RPMI8226 (cell line): ENCODE measurements at regions not wholly inside any gene's neighbourhood (a gene's known extent, or its start where the extent isn't known, plus 50 kb on each side); places are given as distances from the start of the nearest gene placed in this dataset.
"Not testable (repeated sequence)": the region's sequence is repeated elsewhere in the genome, so short reads cannot be mapped to it uniquely, and the experiment has no call there.

Source experiments
- DNase-seq: peaks from one replicate; pipeline ENCODE4 v3.0.0-alpha.2; 2015

DNA sequence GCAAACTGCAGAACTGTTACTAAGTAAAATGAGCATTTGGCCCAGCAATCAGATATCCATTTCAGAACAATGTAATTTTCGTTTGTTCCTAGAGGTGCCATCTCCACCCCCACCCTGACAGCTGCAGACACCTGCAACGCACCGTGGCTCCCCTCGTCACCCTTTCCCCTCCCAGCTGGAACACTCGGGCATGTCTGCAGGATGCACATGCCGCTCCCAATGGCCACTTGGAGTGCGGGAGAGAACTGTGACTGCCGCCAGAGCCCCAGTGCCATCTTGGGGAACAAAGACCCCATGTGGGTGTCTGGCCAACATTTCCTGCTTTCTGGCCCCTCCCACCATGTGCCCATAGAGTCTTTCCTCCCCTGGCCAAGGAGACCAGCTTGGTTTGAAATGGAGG, 436.2 kb downstream of the PCDH10 start:
- no peak for DNase-seq

DNA sequence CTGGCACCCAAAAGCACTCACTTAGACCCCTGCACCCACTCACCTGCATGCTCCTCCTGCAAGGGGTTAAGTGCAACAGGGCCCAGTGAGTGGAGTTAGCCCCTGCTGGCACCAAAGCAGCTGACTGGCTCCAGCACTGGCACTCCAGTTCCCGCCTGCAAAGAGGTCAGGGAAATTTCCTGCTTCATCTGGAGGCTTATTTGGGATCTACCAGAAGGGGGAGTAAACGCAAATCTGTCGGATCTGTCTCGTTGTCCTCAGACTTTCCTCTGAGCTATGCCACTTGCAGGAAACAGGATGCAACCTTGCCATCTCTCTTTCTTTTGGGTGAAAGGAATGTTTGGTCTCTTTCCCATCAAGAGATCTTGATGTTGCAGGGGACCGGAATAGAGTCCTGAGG, 435.6 kb downstream of the PCDH10 start:
- DNase-seq, result no peak

DNA sequence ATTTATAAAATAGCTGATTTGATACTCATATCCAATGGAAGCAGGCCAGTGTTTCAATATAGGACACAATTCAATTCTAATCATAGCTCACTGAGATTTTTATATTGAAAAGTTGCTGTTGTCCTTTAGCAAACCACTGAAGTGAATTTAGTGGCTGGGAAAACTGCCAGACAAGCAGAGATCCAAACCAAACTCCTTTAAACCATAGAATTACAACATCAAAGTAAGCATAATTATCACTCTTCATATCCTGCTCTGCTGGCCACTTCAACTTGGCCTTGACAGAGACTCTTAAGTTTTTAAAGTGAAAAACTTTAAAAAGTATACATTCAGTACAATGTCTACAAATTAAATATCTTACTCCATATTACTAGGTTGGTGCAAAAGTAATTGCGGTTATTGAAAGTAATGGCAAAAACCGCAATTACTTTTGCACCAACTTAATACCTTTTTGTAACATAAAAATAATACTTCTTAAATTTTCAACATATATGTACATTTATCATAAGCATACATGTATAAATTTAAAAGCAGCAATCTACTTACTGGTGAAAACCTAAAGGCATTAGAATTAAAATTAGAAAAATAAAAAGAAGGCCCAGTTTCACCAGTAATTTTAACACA, 433.0 kb downstream of the PCDH10 start:
- no peak for DNase-seq

DNA sequence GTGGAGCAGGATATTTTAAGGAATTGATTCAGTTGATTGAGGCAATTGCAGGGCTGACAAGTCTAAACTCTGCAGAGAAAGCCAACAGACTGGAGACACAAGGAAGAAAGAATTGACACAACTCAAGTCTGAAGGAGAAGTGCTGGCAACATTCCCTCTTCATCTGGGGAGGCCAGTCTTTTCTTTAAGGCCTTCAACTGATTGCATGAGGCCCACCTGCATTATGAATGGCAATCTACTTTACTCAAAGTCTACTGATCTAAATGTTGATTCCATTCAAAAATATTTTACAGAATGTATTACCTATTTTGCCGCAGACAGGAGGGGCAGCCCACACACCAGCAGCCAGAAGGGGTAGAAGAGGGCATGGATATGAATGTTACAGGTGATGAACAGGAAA, 425.2 kb downstream of the PCDH10 start:
- DNase-seq, result no peak

DNA sequence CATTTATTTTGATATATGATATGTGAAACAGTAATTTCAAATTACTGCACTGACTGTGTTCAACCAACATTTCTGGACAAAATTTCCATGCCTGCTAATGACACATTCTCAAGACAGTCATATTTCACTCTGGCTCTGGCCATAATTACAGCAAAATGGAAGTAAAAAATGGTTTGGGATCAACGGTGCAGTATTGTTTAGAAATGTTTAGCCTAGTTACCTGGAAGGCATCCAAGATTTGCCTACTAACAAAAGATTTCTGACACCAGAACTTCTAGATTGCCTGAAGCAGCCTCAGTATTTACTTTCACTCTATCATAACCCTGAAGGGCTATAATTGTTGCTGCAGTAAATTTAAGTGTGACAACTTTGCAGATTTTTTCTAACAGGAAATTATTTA, 416.3 kb downstream of the PCDH10 start:
- no peak for DNase-seq

DNA sequence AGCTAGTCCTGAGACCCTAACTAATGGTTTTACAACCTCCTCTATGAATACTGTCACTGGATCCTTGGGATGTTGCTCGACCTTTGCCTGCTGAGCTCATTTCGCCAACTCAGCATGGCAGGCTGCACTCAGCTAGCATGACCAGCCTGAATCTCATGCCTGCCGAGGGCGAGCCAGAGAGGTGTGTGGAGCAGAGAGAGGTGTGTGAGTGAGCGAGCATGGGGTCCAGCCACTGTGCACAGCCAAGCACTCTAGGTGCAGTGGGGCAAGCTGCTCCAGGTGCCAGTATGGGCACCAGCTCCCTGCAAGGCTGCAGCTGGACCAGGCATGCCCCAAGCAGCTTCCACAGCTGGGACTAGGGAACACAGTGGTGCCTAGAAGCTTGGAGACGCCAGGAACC, 410.9 kb downstream of the PCDH10 start:
- DNase-seq, result peak; percentile 7

DNA sequence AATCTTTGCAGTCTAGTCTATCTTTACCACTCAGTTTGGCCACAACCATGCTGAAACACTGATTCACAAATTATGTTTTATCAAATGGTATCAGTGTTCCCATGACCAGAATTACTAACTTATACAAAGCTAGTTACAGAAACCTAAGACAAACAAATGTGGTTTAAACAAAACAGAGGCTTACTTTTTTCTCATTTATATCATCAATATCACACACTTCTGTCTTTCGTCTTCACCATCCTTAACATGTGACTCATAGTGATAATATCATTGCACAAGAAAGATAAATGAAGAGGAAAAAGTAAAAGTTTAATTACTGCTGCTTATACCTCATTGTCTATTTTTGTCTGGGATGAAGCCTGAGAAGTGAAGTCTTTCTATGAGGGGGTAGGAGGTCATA, 406.6 kb downstream of the PCDH10 start:
- DNase-seq, result no peak

DNA sequence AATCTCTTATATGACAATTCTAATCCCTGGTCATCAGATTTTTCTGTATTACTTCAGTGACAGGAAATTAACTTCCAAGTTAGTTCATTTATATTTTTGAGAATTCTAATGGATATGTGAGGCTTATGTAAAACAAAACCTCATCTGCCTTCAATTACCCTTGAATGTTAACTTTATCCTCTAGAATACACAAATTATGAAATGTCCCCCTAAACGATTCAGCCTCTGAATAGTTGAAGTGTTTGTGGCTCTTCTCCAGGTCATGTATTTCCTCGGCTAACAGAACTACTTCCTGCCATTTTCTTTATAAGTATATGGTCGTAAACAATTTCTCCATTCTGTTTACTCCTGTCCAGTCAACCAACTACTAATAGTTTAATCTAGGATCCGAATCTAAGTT, 401.3 kb downstream of the PCDH10 start:
- DNase-seq, result no peak

DNA sequence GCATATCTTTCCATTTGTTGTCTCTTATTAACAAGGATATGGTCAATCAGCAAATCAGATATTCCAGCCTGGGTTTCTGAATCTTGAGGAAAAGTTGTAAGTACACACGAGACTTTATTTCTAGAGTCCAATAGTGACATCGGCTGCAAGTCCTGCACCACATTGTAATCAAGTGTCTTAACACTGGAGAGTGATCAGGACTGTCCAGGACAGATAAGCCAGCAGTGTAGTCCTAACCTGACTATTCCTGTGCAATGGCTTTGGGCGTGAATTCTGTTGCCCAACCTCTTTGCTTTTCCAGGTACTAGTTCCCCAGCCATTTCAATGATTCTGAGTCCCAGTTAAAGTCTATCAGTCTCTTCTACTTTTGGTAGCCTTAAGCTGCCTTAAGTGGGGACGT, 395.0 kb downstream of the PCDH10 start:
- DNase-seq, result no peak

DNA sequence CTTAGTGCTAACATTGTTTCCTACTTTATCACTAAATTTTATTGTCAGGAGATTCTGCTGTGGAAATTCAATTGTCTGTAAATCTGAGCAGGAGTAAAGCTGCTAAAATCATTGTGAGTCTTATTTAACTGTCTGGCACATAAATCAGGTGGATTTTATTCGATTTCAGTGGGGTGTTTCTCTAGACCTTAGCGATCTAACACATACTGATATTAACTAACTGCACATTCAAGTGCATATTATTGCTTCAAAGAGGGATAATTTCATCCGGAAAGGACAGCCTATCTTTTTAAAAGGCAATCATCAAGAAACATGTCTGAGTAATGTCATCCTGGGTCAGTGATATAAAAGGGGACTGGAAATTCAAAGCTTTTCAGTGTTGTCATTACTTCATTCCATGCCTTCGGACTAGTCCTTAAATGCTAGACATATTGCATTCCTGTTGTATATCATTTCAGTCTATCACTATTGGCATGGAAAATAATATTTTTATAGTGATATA, 388.7 kb downstream of the PCDH10 start:
- no peak for DNase-seq

DNA sequence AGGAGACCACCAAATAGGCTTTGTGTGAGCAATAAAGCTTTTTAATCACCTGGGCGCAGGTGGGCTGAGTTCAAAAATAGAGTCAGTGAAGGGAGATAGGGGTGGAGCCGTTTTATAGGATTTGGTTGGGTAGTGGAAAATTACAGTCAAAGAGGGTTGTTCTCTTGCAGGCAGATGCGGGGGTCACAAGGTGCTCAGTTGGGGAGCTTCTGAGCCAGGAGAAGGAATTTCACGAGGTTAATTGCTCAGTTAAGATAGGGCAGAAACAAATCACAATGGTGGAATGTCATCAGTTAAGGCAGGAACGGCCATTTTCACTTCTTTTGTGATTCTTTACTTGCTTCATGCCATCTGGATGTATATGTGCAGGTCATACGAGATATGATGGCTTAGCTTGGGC, 385.1 kb downstream of the PCDH10 start:
- not testable (repeated sequence) for DNase-seq

DNA sequence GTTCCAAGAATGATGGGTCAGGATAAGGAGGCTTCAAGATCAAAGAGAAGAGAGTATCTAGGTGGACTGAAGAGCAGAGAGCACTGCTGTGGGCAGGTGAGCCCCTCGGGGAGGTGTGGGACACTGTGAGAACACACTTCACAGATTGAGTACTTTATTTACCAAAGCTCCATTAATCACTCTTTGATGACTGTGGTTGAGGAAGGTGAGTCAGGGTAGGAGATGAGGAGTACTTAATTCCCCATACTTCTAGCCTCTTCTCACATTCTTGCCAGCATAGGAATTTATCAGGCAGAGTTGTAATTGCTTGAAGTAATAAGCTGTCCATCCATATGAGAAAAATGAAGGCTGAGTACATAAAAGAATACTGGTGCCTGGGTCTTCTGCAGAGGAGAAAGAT, 375.3 kb downstream of the PCDH10 start:
- DNase-seq, result no peak

DNA sequence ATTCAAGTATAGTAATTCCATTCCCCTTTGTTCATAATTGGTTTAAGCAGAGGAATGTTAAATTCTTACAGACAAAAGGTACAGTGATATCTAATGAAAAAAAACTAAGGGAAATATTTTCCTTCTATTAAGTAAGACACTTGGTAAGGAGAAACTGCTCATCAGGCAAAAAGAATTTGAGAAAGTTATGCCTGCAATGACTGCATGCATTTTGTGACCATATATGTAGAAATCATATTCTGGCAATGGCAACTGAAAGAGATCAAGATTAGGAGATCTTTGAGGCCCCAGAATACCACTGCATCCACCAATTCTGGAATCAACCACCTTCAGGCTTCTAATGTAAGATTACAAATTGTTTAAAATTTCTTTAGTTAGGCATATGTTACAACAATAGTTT, 364.8 kb downstream of the PCDH10 start:
- no peak for DNase-seq

DNA sequence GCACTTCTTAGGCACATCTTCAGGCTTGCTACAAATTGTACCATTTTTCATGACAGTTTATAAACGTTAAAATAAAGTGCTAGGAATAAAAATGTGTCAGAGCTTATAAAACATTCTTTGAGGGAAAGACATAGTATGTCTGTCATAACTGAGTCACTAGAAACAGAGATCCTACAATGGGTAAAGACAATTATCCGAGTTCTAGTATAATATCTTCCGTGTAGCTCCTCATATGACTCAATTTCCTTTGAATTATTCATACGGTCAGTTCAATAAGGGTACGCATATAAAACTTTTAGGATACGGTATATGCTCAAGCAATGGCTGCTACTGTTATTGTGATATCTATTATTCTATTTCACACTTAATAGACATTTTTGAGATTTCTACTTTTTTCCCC, 349.1 kb downstream of the PCDH10 start:
- DNase-seq, result no peak

DNA sequence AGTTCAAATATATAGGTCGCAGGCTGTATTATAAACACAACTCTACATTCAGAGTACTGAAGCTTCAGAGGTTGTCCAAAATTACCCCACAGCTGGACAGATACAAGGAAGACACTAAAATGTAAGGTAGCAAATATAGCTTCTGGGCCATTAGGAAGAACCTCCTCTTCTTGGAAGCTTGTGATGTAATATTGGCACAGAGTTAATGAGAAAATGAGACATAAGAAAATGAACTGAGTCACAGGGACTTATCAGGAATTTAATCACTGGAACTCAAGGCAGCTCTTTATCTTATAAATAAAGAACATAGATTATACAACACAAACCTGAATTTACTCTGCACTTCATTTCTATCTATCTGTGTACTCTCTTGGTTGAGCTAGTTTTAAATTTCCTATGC, 344.7 kb downstream of the PCDH10 start:
- DNase-seq, result no peak

DNA sequence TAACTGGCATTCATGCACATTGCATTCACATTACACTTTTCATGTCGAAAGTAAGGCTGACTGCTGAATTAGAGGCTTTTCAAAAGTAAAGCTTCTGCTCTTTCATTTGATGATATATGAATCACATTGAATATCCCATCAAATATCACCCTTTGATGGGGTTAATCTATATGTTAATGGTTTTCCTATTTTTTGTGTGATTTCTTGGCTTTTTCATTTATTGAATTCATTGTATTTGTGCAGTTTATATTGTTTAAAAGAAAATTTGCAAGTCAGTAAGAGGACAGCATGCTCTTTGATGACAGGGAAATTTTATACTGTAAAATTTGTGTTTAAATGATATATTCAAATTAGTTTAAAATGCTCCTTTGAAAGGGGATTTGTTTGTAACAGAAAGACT, 344.1 kb downstream of the PCDH10 start:
- no peak for DNase-seq

DNA sequence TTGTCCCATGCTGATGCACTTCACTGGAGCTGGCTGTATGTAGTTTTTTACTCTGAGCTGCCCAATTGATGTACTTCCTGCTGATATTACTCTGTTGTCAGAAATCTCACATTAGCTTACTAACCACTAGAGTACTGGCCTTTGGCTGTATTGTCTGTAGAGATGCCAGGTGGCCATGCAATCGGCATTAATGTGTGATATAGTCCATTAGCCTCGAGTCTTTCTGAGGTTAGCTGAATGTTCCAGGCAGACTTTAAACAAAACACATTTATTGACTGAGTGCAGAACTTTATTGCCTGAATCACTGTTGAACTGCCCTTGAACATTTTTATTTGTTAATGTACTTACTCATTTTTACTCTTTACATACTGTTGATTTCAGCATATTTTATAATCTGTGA, 335.2 kb downstream of the PCDH10 start:
- no peak for DNase-seq

DNA sequence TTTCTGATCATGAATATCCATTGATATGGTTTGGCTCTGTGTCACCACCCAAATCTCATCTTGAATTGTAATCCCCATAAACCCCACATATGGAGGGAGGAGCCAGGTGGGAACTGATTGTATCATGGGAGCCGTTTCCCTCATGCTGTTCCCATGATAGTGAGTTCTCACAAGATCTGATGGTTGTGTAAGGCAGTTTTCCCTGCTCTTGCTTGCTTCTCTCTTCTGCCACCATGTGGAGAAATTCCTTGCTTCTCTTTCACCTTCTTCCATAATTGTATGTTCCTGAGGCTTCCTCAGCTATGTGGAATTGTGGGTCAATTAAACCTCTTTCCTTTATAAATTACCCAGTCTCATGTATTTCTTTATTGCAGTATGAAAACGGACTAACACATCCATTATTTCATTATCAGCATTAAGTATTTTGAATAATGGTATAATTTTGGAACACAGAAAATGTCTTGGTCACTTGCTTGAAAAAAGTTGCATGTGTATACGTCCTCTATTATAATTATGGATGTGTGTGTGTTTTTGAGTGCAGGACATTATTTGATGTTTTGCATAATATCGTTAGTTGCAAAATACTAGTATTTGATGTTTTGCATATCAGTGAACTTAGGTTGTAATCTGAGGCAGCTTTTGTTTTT, 334.6 kb downstream of the PCDH10 start:
- no peak for DNase-seq

DNA sequence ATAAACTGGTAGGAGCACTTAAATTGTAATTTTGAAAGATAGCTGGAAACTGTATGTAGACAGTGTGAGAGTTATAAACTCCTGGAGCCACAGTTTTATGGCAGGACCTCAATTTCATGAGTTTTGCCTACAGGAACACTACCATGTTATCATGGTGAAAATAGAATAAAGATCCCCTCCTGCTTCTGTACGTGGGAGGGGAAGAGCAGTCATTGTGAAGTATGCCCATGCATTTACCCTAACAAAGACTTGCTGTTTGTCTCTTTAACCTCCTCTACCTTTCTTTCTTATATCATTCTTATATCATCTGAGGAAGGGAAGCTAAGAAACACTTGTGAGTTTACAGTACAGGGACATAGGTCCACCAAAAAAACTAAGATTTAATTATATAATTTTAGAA, 327.0 kb downstream of the PCDH10 start:
- DNase-seq, result no peak

DNA sequence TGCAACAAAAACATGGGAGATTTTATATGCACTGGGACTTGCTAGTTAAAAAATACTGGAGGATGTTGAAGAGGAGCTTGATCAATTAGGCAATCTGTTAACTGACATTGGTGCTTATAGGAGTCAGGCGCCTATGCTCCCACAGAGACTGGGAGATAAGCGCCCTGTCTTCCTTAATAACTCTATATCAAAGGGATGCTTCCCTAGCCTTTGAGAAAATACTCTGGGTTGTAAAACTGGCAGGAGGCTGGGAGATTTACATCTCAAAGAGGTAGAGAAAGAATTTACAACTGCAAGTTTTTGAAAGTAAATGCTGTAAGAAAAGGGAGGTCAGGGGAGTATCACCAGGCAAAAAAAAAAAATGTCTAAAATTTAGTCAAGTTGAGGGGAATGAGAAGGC, 325.4 kb downstream of the PCDH10 start:
- DNase-seq, result no peak

DNA sequence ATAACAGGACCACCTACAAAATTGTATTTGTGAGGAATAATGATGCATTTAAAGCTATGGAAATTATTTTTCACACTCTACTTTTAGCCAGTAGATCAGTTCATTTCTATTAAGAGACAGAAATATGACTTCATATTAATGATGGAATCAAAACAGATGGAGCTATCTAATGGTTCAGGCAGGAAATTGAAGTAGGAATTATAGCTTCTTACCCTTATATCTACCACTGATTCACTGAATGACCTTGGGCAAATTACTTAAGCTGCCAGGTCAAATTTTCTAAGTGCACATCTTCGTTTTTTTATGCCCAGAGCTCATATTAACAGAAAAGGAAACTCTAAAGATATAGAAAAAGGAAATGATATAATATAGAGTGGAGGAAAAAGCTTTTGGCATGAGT, 323.1 kb downstream of the PCDH10 start:
- DNase-seq, result no peak

DNA sequence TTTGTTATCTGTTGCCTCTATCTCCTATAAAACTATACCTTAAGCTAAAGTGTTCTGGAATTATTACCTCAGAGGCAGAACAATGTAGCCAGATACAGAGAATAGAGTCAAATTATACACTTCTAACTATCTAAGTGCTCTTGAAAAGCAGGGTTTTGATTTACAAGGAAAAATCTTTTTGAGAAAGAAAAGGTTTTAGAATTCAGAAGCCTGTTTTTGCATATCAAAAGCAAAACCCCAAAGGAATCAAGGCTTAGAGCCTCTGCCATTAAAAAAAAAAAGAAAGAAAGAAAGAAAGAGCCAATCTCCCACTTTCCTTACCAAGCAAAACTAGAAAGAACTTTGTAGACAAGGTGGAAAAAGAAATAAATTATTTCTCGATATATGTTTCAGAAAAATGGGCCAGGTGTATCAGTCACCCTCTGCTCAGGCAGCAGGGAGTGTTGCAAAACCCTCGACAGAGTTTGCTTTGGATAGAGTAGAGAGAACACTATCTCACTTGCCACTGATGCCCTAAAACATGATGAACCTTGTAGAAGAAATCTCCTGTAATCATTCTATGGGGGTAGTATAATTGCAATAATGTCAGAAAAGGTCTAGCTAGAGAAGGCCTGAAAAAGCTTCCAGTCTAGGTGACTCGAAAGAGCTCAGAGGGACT, 318.3 kb downstream of the PCDH10 start:
- no peak for DNase-seq

DNA sequence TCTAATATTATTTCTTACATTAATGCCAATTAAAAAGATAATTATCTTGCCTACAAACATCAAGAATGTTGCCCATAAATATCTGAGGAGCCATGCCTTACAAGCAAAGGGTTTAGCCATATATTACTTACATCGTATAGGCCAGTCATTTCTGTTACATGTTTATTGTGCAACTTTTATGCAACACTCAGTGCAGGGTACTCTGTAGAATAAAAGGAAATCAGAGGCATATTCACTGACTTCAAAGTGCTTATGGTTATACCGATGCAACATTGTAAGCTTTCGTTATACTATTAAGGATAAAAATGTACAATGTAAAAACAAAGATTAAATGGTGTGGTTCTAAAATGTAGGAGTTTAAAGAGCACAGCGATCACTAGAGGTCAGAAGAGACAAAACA, 315.9 kb downstream of the PCDH10 start:
- DNase-seq, result no peak

DNA sequence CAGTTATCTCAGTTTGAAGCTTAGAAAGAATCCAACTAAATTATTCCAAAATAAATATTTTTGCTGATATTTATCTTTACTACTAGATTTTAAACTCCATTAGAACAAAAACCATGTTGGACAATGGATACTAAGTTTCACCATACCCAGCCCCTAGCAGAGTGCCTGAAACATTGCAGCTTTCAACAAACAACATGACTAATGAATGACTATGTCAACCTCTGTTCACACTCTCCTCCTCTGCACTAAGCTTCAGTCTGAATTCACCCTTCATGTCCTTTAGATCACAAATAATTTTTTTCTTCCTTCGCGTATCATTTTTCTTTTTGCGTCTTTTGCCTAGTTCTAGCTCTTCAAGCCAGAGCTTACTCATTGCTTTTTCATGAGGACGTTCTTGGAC, 315.2 kb downstream of the PCDH10 start:
- no peak for DNase-seq

DNA sequence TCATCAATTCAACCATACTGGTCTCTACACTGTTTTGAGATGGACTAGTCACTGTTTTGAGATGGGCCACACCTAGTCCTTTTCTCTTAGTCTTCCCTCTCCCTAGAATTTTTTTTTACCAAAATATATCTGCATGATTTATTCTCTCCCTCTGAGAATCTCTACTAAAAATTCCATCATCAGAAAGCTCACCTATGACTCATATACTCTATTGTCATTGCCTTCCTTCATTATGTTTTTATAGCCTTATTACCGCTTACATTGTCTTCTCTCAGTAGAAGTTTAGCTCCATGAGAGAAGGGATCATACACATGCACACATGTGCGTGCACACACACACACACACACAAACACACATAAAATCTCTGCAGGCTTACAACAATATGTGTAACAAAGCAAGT, 303.6 kb downstream of the PCDH10 start:
- DNase-seq, result no peak
